ENCODE measurements at regions not wholly inside any gene's neighbourhood (a gene's known extent, or its start where the extent isn't known, plus 50 kb on each side); places are given as distances from the start of the nearest gene placed in this dataset.
"Not testable (repeated sequence)": the region's sequence is repeated elsewhere in the genome, so short reads cannot be mapped to it uniquely, and the experiment has no call there.

- no peak for DNase-seq (ENCODE audit: extremely low read depth in 1 of 2, low read depth in 1 of 2)
Observed at GRCh38 chr17:73834684-73835343, 190.6 kb upstream of the SDK2 start.

GRCh38 chr17:73835605-73836004 lies 191.4 kb upstream of the SDK2 start:
- DNase-seq (ENCODE audit: extremely low read depth in 1 of 2, low read depth in 1 of 2) = no peak

DNA sequence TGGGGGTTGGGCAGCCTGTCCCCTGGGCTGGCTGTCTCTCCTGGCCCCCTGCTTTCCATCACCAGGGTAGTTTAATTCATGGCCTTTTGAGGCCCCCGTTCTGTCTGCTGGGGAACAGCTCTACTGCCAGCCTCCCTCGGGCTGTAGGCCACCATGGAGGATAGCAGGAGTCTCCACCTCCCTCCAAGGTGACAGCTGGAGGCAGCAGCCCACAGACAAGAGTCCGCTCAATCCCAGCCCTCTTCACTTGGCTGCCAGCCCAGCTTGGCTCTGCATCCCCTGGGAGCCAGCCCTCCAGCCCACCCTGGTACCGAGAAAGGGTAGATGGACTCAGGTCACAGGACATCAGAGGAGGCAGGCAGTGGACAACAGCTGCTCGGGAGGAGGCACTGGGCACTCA lies 194.6 kb upstream of the SDK2 start:
- DNase-seq (ENCODE audit: extremely low read depth in 1 of 2, low read depth in 1 of 2) = no peak

DNA sequence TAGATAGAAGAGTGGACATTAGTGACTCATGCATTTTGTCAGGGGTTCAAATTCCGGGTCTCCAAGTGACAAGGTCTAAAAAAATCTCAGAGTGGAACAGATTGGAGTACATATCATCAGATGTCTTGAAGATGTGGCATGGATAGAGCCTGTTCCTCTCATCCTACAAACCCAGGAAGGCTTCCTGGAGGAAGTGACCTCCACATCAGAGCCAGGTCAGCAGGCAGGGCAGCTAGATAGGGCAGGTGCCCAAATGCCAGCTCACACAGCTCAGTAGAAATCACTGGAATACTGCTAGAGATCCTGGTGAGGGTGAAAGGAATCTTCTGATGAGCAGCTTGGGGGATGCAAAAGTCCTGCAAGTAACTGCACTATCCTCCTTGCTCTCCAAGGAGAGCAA lies 196.6 kb upstream of the SDK2 start:
- DNase-seq (ENCODE audit: extremely low read depth in 1 of 2, low read depth in 1 of 2) = no peak

DNA sequence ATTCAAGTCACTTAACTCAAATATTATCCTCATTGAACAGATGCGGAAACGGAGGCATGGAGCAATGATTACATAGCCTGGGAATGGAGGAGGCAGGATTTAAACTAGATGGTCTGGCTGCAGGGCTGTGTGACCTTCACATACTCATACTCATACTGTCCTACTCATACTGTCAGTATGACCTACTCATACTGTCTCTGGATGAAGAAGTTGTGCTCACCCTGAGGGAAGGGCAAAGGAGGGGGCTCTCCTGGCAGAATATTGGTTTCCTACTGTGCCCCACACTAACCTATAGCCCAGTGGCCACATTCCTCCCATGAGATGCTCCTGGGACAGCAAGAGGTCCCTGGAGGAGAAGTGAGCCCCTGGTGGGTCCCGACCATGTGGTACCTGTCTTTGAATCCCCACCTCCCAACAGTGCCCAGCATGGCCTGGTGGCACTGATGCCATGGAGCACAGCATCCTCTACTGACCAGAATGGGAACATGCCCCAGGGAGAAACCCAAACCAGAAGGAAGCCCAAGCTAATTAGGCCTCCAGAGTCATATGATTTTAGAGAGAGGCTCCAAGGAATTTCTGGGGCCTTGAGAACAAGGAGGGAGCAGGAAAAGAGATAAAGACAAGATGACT lies 197.3 kb upstream of the SDK2 start:
- no peak for DNase-seq (ENCODE audit: extremely low read depth in 1 of 2, low read depth in 1 of 2)

- no peak for DNase-seq (ENCODE audit: extremely low read depth in 1 of 2, low read depth in 1 of 2)
Observed at GRCh38 chr17:73847952-73848351, 203.7 kb upstream of the SDK2 start.

DNA sequence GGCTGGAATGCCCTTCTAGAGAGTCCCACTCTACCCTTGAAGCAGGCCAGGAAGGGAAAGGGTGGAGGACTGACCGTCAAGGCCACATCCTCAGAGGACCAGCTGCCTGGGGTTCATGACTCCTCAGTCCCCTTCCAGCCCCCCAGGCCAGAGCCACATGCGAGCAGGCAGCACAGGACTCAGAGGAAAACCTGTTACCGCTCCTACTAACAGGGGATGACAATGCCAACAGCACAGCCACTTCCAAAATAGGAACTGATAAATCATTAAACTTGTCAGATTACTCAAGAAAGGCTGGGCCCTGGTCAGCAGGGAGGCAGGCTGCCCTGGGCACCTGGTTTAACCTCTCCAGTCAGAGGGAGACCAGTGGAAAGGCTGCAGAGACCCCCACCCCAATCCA lies 206.2 kb upstream of the SDK2 start:
- no peak for DNase-seq (ENCODE audit: extremely low read depth in 1 of 2, low read depth in 1 of 2)

DNA sequence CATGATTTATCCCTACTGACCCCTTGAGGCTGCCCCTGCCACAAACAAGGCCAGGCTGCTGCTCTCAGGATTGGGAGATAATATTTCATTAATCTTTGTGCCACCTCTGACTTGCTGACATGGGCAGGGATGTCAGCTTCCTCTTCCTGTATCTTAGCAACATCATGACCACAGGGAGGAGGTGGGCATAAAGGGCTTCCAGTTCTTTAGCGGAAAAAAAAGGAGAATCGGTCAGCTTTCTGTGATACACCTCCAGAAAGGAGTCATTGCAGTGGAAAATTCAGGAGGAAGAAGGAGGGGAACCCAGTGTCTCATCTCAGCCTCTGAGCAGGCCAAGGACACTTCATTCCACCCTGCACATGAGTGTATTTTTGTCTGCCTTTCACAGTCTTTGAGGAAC lies 206.8 kb upstream of the SDK2 start:
- no peak for DNase-seq (ENCODE audit: extremely low read depth in 1 of 2, low read depth in 1 of 2)

- DNase-seq (ENCODE audit: extremely low read depth in 1 of 2, low read depth in 1 of 2) = no peak
Observed at GRCh38 chr17:73851921-73852320, 207.7 kb upstream of the SDK2 start.

DNA sequence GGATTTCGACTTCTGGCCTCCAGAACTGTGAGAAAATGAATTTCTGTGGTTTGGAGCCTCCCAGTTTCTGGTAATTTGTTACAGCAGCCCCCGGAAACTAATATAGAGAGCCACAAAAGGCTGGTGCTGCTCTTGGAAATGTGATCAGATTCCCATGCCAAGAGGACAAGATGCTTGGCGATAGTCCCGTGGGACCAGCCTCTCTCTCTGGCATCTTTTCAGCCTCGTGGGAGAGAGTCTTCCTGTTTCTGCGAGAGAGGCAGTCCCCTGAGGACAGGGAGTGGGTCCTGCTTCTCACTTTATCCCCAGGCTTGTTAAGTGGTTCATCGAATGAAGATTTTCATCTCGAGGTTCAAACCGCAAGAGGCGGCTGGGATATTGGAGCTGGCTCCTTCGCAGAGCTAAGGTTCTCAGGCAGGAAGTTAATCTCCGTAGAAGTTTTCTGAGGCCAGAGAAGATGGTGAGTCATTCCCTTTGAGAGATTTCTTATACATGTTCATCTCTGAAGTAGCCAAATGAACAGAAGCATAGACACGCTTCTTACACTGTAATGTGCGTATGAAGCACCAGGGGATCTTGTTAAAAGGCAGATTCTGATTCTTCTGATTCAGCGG lies 211.6 kb upstream of the SDK2 start:
- no peak for DNase-seq (ENCODE audit: extremely low read depth in 1 of 2, low read depth in 1 of 2)

DNA sequence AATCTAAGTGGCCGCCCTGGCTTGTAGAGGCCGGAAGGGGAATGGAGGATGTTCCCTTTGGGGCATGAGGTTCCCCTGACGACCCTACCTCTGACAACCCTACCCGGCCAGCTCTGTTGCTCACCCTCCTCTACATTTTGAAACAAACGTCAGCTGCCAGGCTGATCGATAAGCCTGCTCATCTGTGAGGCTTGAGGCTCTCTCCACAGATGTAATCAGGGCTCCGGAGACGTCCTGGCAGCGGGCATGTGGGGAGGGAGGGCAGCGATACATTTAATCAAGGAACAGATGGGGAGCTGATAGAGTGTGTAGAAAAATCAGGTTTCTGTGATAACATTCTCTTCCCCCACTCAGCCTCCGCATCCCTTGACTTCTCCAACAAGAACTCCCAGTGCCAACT lies 212.3 kb upstream of the SDK2 start:
- DNase-seq (ENCODE audit: extremely low read depth in 1 of 2, low read depth in 1 of 2) = no peak

- DNase-seq (ENCODE audit: extremely low read depth in 1 of 2, low read depth in 1 of 2) = not testable (repeated sequence)
Observed at GRCh38 chr17:73859439-73860008, 215.3 kb upstream of the SDK2 start.

- no peak for DNase-seq (ENCODE audit: extremely low read depth in 1 of 2, low read depth in 1 of 2)
Observed at GRCh38 chr17:73861543-73861942, 217.3 kb upstream of the SDK2 start.

- no peak for DNase-seq (ENCODE audit: extremely low read depth in 1 of 2, low read depth in 1 of 2)
Observed at GRCh38 chr17:73863761-73864535, 219.7 kb upstream of the SDK2 start.

DNA sequence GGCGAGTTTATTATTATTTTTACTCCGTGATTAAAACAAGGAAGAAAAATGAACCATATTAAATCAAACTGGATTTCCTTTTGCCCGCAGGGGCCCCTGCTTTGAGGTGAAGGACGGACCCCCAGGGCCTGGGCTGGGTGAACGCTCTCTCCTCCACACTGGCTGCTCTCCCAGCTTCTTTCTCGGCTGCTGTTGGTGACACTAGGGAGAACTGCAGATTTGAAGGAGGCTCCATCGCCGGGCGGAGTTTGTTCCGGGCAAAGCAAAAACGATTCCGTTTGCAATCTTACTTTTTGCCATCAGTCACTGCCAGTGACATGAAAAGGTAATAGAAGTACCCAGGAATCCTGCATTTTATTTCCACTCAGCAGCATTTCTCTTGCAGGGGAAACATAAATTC lies 221.6 kb upstream of the SDK2 start:
- DNase-seq (ENCODE audit: extremely low read depth in 1 of 2, low read depth in 1 of 2) = no peak

GRCh38 chr17:73867056-73867455 lies 222.8 kb upstream of the SDK2 start:
- no peak for DNase-seq (ENCODE audit: extremely low read depth in 1 of 2, low read depth in 1 of 2)

- DNase-seq (ENCODE audit: extremely low read depth in 1 of 2, low read depth in 1 of 2) = no peak
Observed at GRCh38 chr17:73870068-73870467, 225.8 kb upstream of the SDK2 start.

GRCh38 chr17:73870473-73870872 lies 226.2 kb upstream of the SDK2 start:
- no peak for DNase-seq (ENCODE audit: extremely low read depth in 1 of 2, low read depth in 1 of 2)

GRCh38 chr17:73872816-73873215 lies 228.6 kb upstream of the SDK2 start:
- DNase-seq (ENCODE audit: extremely low read depth in 1 of 2, low read depth in 1 of 2) = no peak

DNA sequence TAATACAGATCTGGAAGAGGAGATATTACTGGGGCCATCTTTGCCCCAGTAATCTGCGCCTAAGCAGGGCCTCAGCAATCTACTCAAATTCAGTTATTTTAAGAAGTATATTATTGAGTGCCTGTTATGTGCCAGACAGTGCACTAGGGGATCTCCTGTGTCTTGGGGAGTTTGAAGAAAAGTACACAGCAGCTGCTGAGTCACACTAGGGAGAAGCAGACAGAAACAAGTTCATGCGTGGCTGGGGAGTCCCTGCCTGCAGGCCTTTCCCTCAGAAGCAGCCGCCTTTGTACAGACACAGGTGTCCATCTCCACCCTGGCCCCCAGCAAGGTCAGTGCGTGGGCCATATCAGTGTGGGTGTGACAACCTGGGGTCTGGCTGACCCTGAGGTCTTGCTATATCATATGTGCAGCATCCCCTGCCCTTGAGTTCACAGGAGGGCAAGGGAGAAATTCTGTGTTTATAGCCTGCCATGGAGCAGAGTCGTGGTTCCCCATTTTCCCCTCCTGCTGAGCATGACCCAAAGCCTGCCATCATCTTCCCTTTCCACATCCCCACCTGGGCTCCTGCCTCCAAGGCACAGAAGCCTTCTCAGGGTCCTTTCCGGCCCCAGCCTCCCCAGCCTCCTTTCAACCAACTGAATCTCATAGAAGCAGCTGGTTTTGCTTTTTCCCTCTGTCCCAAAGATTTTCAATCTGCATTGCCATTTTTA lies 229.9 kb upstream of the SDK2 start:
- no peak for DNase-seq (ENCODE audit: extremely low read depth in 1 of 2, low read depth in 1 of 2)

GRCh38 chr17:73875346-73875745 lies 231.1 kb upstream of the SDK2 start:
- DNase-seq (ENCODE audit: extremely low read depth in 1 of 2, low read depth in 1 of 2) = no peak
